ENCODE measurements at regions not wholly inside any gene's neighbourhood (a gene's known extent, or its start where the extent isn't known, plus 50 kb on each side); places are given as distances from the start of the nearest gene placed in this dataset.

GRCh38 chr17:54096216-54096615, 273.5 kb downstream of the KIF2B start:
- Histone ChIP-seq H3K4me3 (ENCODE audit: control insufficient read depth in 2 of 3, extremely low read depth in 1 of 3, insufficient read depth in 2 of 3, low read depth in 1 of 3, low read length in 3 of 3) (no peak overlapping the region), H3K4me1 (ENCODE audit: control insufficient read depth, extremely low read depth, insufficient read depth, low read length) (no peaks in the 10 kb centered on the region), H3K36me3 (ENCODE audit: control insufficient read depth in 2 of 2, extremely low read depth in 1 of 2, insufficient read depth in 2 of 2, low read length in 2 of 2) (no peaks in the 10 kb centered on the region), H4K20me1 (ENCODE audit: control insufficient read depth, extremely low read depth, insufficient read depth, low read length) (no peaks in the 10 kb centered on the region), H3K79me2 (ENCODE audit: control insufficient read depth, insufficient read depth, low read length) (no peaks in the 10 kb centered on the region), H3K27ac (ENCODE audit: control insufficient read depth, insufficient read depth, low read length) (no peak overlapping the region), H3K9me3 (ENCODE audit: control insufficient read depth, low read depth, low read length) (no peaks in the 10 kb centered on the region), H3K9me1 (ENCODE audit: control insufficient read depth, extremely low read depth, insufficient read depth, low read length) (no peaks in the 10 kb centered on the region), H3K27me3 (ENCODE audit: control insufficient read depth, extremely low read depth, insufficient read depth, low read length) (no peaks in the 10 kb centered on the region), H3K9ac (ENCODE audit: control insufficient read depth, extremely low read depth, insufficient read depth, low read length) (no peak overlapping the region), H3K4me2 (ENCODE audit: control insufficient read depth, extremely low read depth, insufficient read depth, low read depth, low read length) (no peak overlapping the region), H2AFZ (ENCODE audit: control insufficient read depth, low read length) (no peak overlapping the region)
- DNase-seq (ENCODE audit: low read depth, low spot score) (no peak), FAIRE-seq (no peak)
- TF ChIP-seq EZH2 (IDR thresholded peaks at IDR 0.05; ENCODE audit: low read length) = no peak
- no peak for TF ChIP-seq CTCF (optimal IDR thresholded peaks at IDR 0.05 in 1 of 3, IDR thresholded peaks at IDR 0.05 in 1 of 3, conservative IDR thresholded peaks at IDR 0.05 in 1 of 3; ENCODE audit: extremely low read depth in 1 of 3, insufficient read depth in 2 of 3, low read length in 3 of 3)
- dilution Hi-C loops (cut with MboI; ENCODE audit: extremely low pct_ligation_motif_present, low sequenced_read_pairs) = no loop called here

- H4K20me1 ChIP-seq (ENCODE audit: control insufficient read depth, extremely low read depth, insufficient read depth, low read length) = no peaks in the 10 kb centered on the region
- H3K9me1 ChIP-seq (ENCODE audit: control insufficient read depth, extremely low read depth, insufficient read depth, low read length) = no peaks in the 10 kb centered on the region
- no peak overlapping the region for H3K27ac ChIP-seq (ENCODE audit: control insufficient read depth, insufficient read depth, low read length)
- peaks cover 3% of the 10 kb centered on the region for H3K9me3 ChIP-seq (ENCODE audit: control insufficient read depth, low read depth, low read length)
- no peaks in the 10 kb centered on the region for H3K79me2 ChIP-seq (ENCODE audit: control insufficient read depth, insufficient read depth, low read length)
- no peaks in the 10 kb centered on the region for H3K4me1 ChIP-seq (ENCODE audit: control insufficient read depth, extremely low read depth, insufficient read depth, low read length)
- no peak overlapping the region for H2AFZ ChIP-seq (ENCODE audit: control insufficient read depth, low read length)
- dilution Hi-C loops (cut with MboI; ENCODE audit: extremely low pct_ligation_motif_present, low sequenced_read_pairs) = no loop called here
- no peaks in the 10 kb centered on the region for H3K27me3 ChIP-seq (ENCODE audit: control insufficient read depth, extremely low read depth, insufficient read depth, low read length)
- DNase-seq (ENCODE audit: low read depth, low spot score) (no peak), FAIRE-seq (no peak)
- TF ChIP-seq CTCF (optimal IDR thresholded peaks at IDR 0.05 in 1 of 3, IDR thresholded peaks at IDR 0.05 in 1 of 3, conservative IDR thresholded peaks at IDR 0.05 in 1 of 3; ENCODE audit: extremely low read depth in 1 of 3, insufficient read depth in 2 of 3, low read length in 3 of 3) (no peak), EZH2 (IDR thresholded peaks at IDR 0.05; ENCODE audit: low read length) (no peak)
- no peak overlapping the region for H3K9ac ChIP-seq (ENCODE audit: control insufficient read depth, extremely low read depth, insufficient read depth, low read length)
- no peak overlapping the region for H3K4me2 ChIP-seq (ENCODE audit: control insufficient read depth, extremely low read depth, insufficient read depth, low read depth, low read length)
- H3K36me3 ChIP-seq (ENCODE audit: control insufficient read depth in 2 of 2, extremely low read depth in 1 of 2, insufficient read depth in 2 of 2, low read length in 2 of 2) = no peaks in the 10 kb centered on the region
- no peak overlapping the region for H3K4me3 ChIP-seq (ENCODE audit: control insufficient read depth in 2 of 3, extremely low read depth in 1 of 3, insufficient read depth in 2 of 3, low read depth in 1 of 3, low read length in 3 of 3)
Measured at GRCh38 chr17:54099221-54099620, 276.5 kb downstream of the KIF2B start.
